WTC11 (cell line): ENCODE measurements at regions not wholly inside any gene's neighbourhood (a gene's known extent, or its start where the extent isn't known, plus 50 kb on each side); places are given as distances from the start of the nearest gene placed in this dataset.

ENCODE experiments used
- ATAC-seq: fragments of 200-7000 bp; cut with Tn5 transposase; 2 replicates; pipeline ENCODE4 v1.10.0; 2021; ENCODE audit warnings: mild to moderate bottlenecking, moderate library complexity
- CTCF ChIA-PET: fragments of 300-600 bp; sonication (Branson Sonifier 250); formaldehyde crosslinking; loops from one replicate; lab custom pipeline; 2021; ENCODE audit warnings: antibody characterized with exemption; lab: Charles Lee
- POLR2A ChIA-PET: fragments of 350-600 bp; sonication (Branson Sonifier 250); formaldehyde crosslinking; loops from one replicate; lab custom pipeline; 2021; ENCODE audit warnings: antibody characterized with exemption; lab: Charles Lee
- DNase-seq: peaks from one replicate; pipeline ENCODE4 v3.0.0; 2021; ENCODE audit warnings: low spot score
- H3K27ac Mint-ChIP-seq: 2 replicates; pipeline ENCODE4 v1.8.0; 2021; ENCODE audit warnings: mixed read lengths
- H3K27me3 Mint-ChIP-seq: 2 replicates; pipeline ENCODE4 v1.8.0; 2021; ENCODE audit warnings: low read depth, mild to moderate bottlenecking, moderate library complexity, mixed read lengths
- H3K36me3 Mint-ChIP-seq: 2 replicates; pipeline ENCODE4 v1.8.0; 2021; ENCODE audit warnings: mixed read lengths
- H3K4me1 Mint-ChIP-seq: 2 replicates; pipeline ENCODE4 v1.8.0; 2022; ENCODE audit warnings: mixed read lengths
- H3K4me3 Mint-ChIP-seq: 2 replicates; pipeline ENCODE4 v1.8.0; 2021; ENCODE audit warnings: mild to moderate bottlenecking, moderate library complexity, mixed read lengths
- H3K9me3 Mint-ChIP-seq: 2 replicates; pipeline ENCODE4 v1.8.0; 2021; ENCODE audit warnings: mixed read lengths
- CBFB ChIP-seq: sonication (generic); formaldehyde crosslinking; IDR thresholded peaks from 2 replicates; pipeline ENCODE4 v1.8.1; 2022; ENCODE audit warnings: mild to moderate bottlenecking, low read depth, missing genetic modification reagents
- CREM ChIP-seq: sonication (generic); formaldehyde crosslinking; IDR thresholded peaks from 2 replicates; pipeline ENCODE4 v1.8.1; 2022; ENCODE audit warnings: mild to moderate bottlenecking, missing genetic modification reagents, moderate library complexity
- ELF4 ChIP-seq: sonication (generic); formaldehyde crosslinking; IDR thresholded peaks from 2 replicates; pipeline ENCODE4 v1.8.1; 2022; ENCODE audit warnings: low read depth, mild to moderate bottlenecking, moderate library complexity, missing genetic modification reagents
- FOXJ3 ChIP-seq: sonication (generic); formaldehyde crosslinking; IDR thresholded peaks from 2 replicates; pipeline ENCODE4 v1.9.0; 2021; ENCODE audit warnings: missing genetic modification reagents, mild to moderate bottlenecking, borderline replicate concordance
- GRHL2 ChIP-seq: fragments of 250-450 bp; sonication (Bioruptor Pico); IDR thresholded peaks from 2 replicates; pipeline ENCODE4 v1.8.0; 2022; ENCODE audit warnings: mild to moderate bottlenecking, moderate library complexity; ENCODE audit not compliant: insufficient replicate concordance, severe bottlenecking
- KAT7 ChIP-seq: sonication (generic); formaldehyde crosslinking; IDR thresholded peaks from 2 replicates; pipeline ENCODE4 v1.8.1; 2023; ENCODE audit warnings: missing genetic modification reagents, mild to moderate bottlenecking, borderline replicate concordance
- NFE2L1 ChIP-seq: sonication (generic); formaldehyde crosslinking; IDR thresholded peaks from 2 replicates; pipeline ENCODE4 v1.8.1; 2023; ENCODE audit warnings: missing genetic modification reagents
- NR2C2 ChIP-seq: sonication (generic); formaldehyde crosslinking; IDR thresholded peaks from 2 replicates; pipeline ENCODE4 v1.8.0; 2022; ENCODE audit warnings: mild to moderate bottlenecking, missing genetic modification reagents
- OVOL2 ChIP-seq: fragments of 250-450 bp; sonication (Bioruptor Pico); IDR thresholded peaks from 2 replicates; pipeline ENCODE4 v1.9.0; 2021; ENCODE audit warnings: mild to moderate bottlenecking, borderline replicate concordance
- RELA ChIP-seq: sonication (generic); formaldehyde crosslinking; IDR thresholded peaks from 2 replicates; pipeline ENCODE4 v1.8.1; 2022; ENCODE audit warnings: missing genetic modification reagents, mild to moderate bottlenecking, borderline replicate concordance
- RORB ChIP-seq: fragments of 250-450 bp; sonication (Bioruptor Pico); IDR thresholded peaks from 2 replicates; pipeline ENCODE4 v1.9.0; 2021; ENCODE audit warnings: mild to moderate bottlenecking
- TEAD4 ChIP-seq: sonication (generic); formaldehyde crosslinking; IDR thresholded peaks from 2 replicates; pipeline ENCODE4 v1.8.0; 2022; ENCODE audit warnings: mild to moderate bottlenecking, missing genetic modification reagents
- ZNF423 ChIP-seq: fragments of 250-450 bp; sonication (Bioruptor Pico); IDR thresholded peaks from 2 replicates; pipeline ENCODE4 v2.1.2; 2022; ENCODE audit warnings: mild to moderate bottlenecking, moderate library complexity
- ZNF671 ChIP-seq: fragments of 250-450 bp; sonication (Bioruptor Pico); IDR thresholded peaks from 2 replicates; pipeline ENCODE4 v1.8.0; 2021; ENCODE audit warnings: mild to moderate bottlenecking
- TF ChIP-seq, protein P1 (sequence below): sonication (generic); formaldehyde crosslinking; IDR thresholded peaks from 2 replicates; pipeline ENCODE4 v1.8.0; 2022; ENCODE audit warnings: mild to moderate bottlenecking, missing genetic modification reagents
- TF ChIP-seq, protein P2 (sequence below): sonication (generic); formaldehyde crosslinking; IDR thresholded peaks from 2 replicates; pipeline ENCODE4 v1.8.0; 2022; ENCODE audit warnings: mild to moderate bottlenecking, missing genetic modification reagents
- TF ChIP-seq, protein P3 (sequence below): sonication (generic); formaldehyde crosslinking; IDR thresholded peaks from 2 replicates; pipeline ENCODE4 v1.8.0; 2023; ENCODE audit warnings: mild to moderate bottlenecking, missing genetic modification reagents
- TF ChIP-seq, protein P4 (sequence below): sonication (generic); formaldehyde crosslinking; IDR thresholded peaks from 2 replicates; pipeline ENCODE4 v1.8.1; 2023; ENCODE audit warnings: mild to moderate bottlenecking, missing genetic modification reagents, moderate library complexity
- TF ChIP-seq, protein P5 (sequence below): fragments of 200-600 bp; IDR thresholded peaks from 2 replicates; pipeline ENCODE4 v1.8.0; 2022; ENCODE audit warnings: antibody characterized with exemption
- TF ChIP-seq, protein P6 (sequence below): fragments of 250-450 bp; sonication (Bioruptor Pico); IDR thresholded peaks from 2 replicates; pipeline ENCODE4 v1.9.0; 2021; ENCODE audit warnings: mild to moderate bottlenecking
- TF ChIP-seq, protein P7 (sequence below): sonication (generic); formaldehyde crosslinking; IDR thresholded peaks from 2 replicates; pipeline ENCODE4 v1.8.1; 2022; ENCODE audit warnings: missing genetic modification reagents, borderline replicate concordance

DNA sequence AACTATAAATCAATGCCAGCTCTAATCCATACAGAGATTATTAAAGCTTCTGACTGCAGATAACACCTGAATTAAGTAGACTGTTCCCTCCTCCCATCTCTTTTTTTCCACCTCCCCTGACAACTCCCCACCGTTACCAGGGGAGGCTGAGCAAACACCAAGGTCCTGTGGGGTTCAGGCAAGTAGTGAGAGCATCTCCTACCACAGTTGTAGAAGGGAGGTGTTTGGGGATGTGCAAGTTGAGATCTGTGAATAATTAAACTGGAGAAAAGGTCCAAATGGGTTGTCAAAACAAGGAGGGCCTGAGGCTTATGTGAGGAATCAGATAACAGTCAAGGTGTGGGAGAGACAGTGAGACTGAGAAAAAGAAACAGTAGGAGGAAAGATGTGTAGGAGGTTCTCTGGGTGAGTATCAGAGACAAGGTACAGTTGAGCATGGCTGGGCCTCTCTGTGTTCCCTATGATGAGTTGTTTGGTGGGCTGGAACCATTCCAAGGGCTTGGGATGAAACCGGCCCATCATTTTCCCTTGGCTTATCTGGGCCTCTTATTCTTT lies 194.6 kb downstream of the CYRIA start:
- no peaks in the 10 kb centered on the region for H3K9me3 Mint-ChIP-seq

DNA sequence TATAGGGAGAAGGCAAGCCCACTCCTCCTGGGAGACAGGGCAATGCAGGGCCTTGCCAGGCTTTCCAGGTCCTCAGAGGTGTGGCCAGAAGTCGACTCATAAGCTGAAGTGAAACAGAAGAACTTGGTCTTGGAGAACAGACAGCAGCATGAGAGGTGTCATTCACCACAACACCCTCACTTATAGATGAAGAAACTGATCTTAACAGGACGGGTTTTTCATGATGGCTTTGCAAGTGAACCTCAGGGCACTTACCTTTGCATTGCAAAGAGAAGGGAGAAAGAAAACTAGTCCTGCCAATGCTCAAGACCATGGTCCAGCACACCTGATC lies 198.8 kb downstream of the CYRIA start:
- no peak overlapping the region for H3K4me3 Mint-ChIP-seq
- TF ChIP-seq, protein P1, sequence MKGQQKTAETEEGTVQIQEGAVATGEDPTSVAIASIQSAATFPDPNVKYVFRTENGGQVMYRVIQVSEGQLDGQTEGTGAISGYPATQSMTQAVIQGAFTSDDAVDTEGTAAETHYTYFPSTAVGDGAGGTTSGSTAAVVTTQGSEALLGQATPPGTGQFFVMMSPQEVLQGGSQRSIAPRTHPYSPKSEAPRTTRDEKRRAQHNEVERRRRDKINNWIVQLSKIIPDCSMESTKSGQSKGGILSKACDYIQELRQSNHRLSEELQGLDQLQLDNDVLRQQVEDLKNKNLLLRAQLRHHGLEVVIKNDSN (CRISPR knock-in tag): no peak
- H3K36me3 Mint-ChIP-seq: no peaks in the 10 kb centered on the region
- ChIA-PET CTCF (interaction anchor here (1.2 kb wide), 1 partner anchor 40 kb away, joined by 3 read pairs; no protein-coding TSS in a partner anchor), POLR2A (no interaction called here)
- DNase-seq (no peak), ATAC-seq (no peak)
- H3K4me1 Mint-ChIP-seq: no peaks in the 10 kb centered on the region
- no peaks in the 10 kb centered on the region for H3K27me3 Mint-ChIP-seq
- no peak overlapping the region for H3K27ac Mint-ChIP-seq
- no peaks in the 10 kb centered on the region for H3K9me3 Mint-ChIP-seq

More for the DNA sequence above, 194.6 kb downstream of the CYRIA start:
- Mint-ChIP-seq H3K4me3 (no peak overlapping the region), H3K27ac (no peak overlapping the region), H3K36me3 (no peaks in the 10 kb centered on the region), H3K27me3 (no peaks in the 10 kb centered on the region), H3K4me1 (no peaks in the 10 kb centered on the region)
- no peak for ATAC-seq
- POLR2A ChIA-PET: no interaction called here
- CTCF ChIA-PET: no interaction called here
- DNase-seq: no peak
- TF ChIP-seq, protein P2, sequence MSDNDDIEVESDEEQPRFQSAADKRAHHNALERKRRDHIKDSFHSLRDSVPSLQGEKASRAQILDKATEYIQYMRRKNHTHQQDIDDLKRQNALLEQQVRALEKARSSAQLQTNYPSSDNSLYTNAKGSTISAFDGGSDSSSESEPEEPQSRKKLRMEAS: no peak
- TF ChIP-seq, protein P3, sequence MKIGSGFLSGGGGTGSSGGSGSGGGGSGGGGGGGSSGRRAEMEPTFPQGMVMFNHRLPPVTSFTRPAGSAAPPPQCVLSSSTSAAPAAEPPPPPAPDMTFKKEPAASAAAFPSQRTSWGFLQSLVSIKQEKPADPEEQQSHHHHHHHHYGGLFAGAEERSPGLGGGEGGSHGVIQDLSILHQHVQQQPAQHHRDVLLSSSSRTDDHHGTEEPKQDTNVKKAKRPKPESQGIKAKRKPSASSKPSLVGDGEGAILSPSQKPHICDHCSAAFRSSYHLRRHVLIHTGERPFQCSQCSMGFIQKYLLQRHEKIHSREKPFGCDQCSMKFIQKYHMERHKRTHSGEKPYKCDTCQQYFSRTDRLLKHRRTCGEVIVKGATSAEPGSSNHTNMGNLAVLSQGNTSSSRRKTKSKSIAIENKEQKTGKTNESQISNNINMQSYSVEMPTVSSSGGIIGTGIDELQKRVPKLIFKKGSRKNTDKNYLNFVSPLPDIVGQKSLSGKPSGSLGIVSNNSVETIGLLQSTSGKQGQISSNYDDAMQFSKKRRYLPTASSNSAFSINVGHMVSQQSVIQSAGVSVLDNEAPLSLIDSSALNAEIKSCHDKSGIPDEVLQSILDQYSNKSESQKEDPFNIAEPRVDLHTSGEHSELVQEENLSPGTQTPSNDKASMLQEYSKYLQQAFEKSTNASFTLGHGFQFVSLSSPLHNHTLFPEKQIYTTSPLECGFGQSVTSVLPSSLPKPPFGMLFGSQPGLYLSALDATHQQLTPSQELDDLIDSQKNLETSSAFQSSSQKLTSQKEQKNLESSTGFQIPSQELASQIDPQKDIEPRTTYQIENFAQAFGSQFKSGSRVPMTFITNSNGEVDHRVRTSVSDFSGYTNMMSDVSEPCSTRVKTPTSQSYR (CRISPR knock-in tag): no peak
- TF ChIP-seq, protein P4, sequence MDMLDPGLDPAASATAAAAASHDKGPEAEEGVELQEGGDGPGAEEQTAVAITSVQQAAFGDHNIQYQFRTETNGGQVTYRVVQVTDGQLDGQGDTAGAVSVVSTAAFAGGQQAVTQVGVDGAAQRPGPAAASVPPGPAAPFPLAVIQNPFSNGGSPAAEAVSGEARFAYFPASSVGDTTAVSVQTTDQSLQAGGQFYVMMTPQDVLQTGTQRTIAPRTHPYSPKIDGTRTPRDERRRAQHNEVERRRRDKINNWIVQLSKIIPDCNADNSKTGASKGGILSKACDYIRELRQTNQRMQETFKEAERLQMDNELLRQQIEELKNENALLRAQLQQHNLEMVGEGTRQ (CRISPR knock-in tag): no peak
- no peak for TF ChIP-seq GRHL2
- no peak for TF ChIP-seq RORB
- TF ChIP-seq ELF4: no peak
- TF ChIP-seq, protein P5, sequence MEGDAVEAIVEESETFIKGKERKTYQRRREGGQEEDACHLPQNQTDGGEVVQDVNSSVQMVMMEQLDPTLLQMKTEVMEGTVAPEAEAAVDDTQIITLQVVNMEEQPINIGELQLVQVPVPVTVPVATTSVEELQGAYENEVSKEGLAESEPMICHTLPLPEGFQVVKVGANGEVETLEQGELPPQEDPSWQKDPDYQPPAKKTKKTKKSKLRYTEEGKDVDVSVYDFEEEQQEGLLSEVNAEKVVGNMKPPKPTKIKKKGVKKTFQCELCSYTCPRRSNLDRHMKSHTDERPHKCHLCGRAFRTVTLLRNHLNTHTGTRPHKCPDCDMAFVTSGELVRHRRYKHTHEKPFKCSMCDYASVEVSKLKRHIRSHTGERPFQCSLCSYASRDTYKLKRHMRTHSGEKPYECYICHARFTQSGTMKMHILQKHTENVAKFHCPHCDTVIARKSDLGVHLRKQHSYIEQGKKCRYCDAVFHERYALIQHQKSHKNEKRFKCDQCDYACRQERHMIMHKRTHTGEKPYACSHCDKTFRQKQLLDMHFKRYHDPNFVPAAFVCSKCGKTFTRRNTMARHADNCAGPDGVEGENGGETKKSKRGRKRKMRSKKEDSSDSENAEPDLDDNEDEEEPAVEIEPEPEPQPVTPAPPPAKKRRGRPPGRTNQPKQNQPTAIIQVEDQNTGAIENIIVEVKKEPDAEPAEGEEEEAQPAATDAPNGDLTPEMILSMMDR: no peak
- no peak for TF ChIP-seq TEAD4 (CRISPR knock-in tag)
- TF ChIP-seq ZNF423: no peak
- TF ChIP-seq, protein P6, sequence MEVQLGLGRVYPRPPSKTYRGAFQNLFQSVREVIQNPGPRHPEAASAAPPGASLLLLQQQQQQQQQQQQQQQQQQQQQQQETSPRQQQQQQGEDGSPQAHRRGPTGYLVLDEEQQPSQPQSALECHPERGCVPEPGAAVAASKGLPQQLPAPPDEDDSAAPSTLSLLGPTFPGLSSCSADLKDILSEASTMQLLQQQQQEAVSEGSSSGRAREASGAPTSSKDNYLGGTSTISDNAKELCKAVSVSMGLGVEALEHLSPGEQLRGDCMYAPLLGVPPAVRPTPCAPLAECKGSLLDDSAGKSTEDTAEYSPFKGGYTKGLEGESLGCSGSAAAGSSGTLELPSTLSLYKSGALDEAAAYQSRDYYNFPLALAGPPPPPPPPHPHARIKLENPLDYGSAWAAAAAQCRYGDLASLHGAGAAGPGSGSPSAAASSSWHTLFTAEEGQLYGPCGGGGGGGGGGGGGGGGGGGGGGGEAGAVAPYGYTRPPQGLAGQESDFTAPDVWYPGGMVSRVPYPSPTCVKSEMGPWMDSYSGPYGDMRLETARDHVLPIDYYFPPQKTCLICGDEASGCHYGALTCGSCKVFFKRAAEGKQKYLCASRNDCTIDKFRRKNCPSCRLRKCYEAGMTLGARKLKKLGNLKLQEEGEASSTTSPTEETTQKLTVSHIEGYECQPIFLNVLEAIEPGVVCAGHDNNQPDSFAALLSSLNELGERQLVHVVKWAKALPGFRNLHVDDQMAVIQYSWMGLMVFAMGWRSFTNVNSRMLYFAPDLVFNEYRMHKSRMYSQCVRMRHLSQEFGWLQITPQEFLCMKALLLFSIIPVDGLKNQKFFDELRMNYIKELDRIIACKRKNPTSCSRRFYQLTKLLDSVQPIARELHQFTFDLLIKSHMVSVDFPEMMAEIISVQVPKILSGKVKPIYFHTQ: no peak

DNA sequence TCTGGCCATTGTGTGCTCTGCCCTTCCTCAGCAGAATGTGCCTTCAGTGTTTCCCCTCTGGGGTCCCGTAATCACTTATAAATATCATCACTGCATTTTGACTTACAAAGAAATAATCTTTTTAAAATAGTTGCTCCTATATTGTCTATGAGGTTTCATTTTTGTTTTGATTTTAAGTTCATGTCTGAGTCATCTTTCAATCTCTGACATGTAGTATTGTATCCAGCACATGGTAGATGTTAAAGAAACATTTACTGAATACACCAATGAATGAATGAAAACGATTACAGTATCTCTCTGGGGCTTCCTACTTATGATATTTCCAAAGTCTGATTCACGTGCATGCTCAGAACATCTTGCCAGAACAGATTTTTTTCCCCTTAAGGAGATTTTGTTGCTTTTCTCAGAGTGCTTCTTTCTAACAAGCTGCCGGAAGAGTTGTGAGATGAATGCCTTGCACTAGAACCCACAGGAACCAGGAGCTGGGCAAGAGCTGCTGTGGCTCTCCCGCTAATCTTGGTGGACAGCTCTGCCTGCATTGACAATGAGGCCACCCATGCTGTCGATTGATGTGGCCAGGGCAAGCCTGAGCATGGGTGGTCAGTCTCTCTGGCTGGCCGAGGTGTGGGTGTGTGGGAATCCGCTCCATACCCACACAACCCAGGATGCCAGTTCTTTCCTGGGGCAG lies 199.4 kb downstream of the CYRIA start:
- no peaks in the 10 kb centered on the region for H3K4me1 Mint-ChIP-seq
- no peak overlapping the region for H3K27ac Mint-ChIP-seq
- TF ChIP-seq KAT7 (CRISPR knock-in tag): no peak
- TF ChIP-seq OVOL2 (CRISPR knock-in tag): no peak
- TF ChIP-seq, protein P7, sequence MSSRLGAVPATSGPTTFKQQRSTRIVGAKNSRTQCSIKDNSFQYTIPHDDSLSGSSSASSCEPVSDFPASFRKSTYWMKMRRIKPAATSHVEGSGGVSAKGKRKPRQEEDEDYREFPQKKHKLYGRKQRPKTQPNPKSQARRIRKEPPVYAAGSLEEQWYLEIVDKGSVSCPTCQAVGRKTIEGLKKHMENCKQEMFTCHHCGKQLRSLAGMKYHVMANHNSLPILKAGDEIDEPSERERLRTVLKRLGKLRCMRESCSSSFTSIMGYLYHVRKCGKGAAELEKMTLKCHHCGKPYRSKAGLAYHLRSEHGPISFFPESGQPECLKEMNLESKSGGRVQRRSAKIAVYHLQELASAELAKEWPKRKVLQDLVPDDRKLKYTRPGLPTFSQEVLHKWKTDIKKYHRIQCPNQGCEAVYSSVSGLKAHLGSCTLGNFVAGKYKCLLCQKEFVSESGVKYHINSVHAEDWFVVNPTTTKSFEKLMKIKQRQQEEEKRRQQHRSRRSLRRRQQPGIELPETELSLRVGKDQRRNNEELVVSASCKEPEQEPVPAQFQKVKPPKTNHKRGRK (CRISPR knock-in tag): no peak
- no peak for TF ChIP-seq NR2C2 (CRISPR knock-in tag)
- no peak for TF ChIP-seq NFE2L1
- no peak for TF ChIP-seq RORB
- TF ChIP-seq CREM: no peak
- no peak for TF ChIP-seq CBFB
- TF ChIP-seq ZNF671 (CRISPR knock-in tag): no peak
- TF ChIP-seq RELA (CRISPR knock-in tag): no peak
- no peak for TF ChIP-seq FOXJ3
- no peaks in the 10 kb centered on the region for H3K36me3 Mint-ChIP-seq
- H3K9me3 Mint-ChIP-seq: no peaks in the 10 kb centered on the region
- DNase-seq (no peak), ATAC-seq (no peak)
- ChIA-PET POLR2A (no interaction called here), CTCF (interaction anchor here (1.2 kb wide), 1 partner anchor 41 kb away, joined by 3 read pairs; no protein-coding TSS in a partner anchor)
- H3K4me3 Mint-ChIP-seq: no peak overlapping the region
- no peaks in the 10 kb centered on the region for H3K27me3 Mint-ChIP-seq
